ENCODE measurements at regions not wholly inside any gene's neighbourhood (a gene's known extent, or its start where the extent isn't known, plus 50 kb on each side); places are given as distances from the start of the nearest gene placed in this dataset.

- H3K4me1 ChIP-seq (ENCODE audit: control insufficient read depth in 1 of 2, insufficient read depth in 2 of 2, low read length in 2 of 2) = no peaks in the 10 kb centered on the region
- 89% methylated on average over 7 of the region's 8 CpGs for WGBS (ENCODE audit: insufficient coverage)
- H3K9me3 ChIP-seq (replicated peaks in 1 of 2; ENCODE audit: control insufficient read depth in 1 of 2, insufficient read depth in 1 of 2, low read length in 2 of 2) = peaks cover 7 to 9% of the 10 kb centered on the region in 2 donors
- no peaks in the 10 kb centered on the region for H3K36me3 ChIP-seq (replicated peaks in 1 of 2; ENCODE audit: control insufficient read depth in 1 of 2, insufficient read depth in 2 of 2, low read length in 2 of 2)
- H2AFZ ChIP-seq (ENCODE audit: insufficient read depth, low read depth, low read length, poor library complexity, severe bottlenecking) = no peak overlapping the region
- H3K4me3 ChIP-seq (replicated peaks in 1 of 3; ENCODE audit: low read depth in 2 of 3, low read length in 3 of 3) = no peak overlapping the region
- DNase-seq = no peak
- Mint-ChIP-seq H3K36me3 (no peaks in the 10 kb centered on the region), H3K4me3 (no peak overlapping the region), H3K27me3 (ENCODE audit: low read depth in 3 of 3) (peaks cover 0 to 2% (median 0%) of the 10 kb centered on the region in 3 donors), H3K4me1 (peaks cover 4% of the 10 kb centered on the region), H3K27ac (no peak overlapping the region), H3K9me3 (peaks cover 9 to 12% (median 10%) of the 10 kb centered on the region in 7 donors)
- no peaks in the 10 kb centered on the region for H4K20me1 ChIP-seq (ENCODE audit: insufficient read depth, low read length)
- no peak overlapping the region for H3K4me2 ChIP-seq (replicated peaks; ENCODE audit: extremely low read depth, low read length, poor library complexity, severe bottlenecking)
- TF ChIP-seq CTCF (IDR thresholded peaks at IDR 0.05) = no peak
- no peak overlapping the region for H3K9ac ChIP-seq (ENCODE audit: insufficient read depth, low read length, poor library complexity, severe bottlenecking)
- no peak overlapping the region for H3K27ac ChIP-seq (ENCODE audit: low read depth in 1 of 2, low read length in 2 of 2)
- intact Hi-C loops (cut with micrococcal nuclease) = no loop called here
- no peaks in the 10 kb centered on the region for H3K79me2 ChIP-seq (ENCODE audit: insufficient read depth, low read length)
- H3K27me3 ChIP-seq (ENCODE audit: control insufficient read depth in 2 of 2, insufficient read depth in 2 of 2, low read length in 2 of 2) = no peaks in the 10 kb centered on the region
Observed at GRCh38 chr3:56938530-56938929, 121.9 kb upstream of the SPATA12 start.

GRCh38 chr3:56937580-56937979 is 122.9 kb upstream of the SPATA12 start:
- Mint-ChIP-seq H3K4me3 (no peak overlapping the region), H3K36me3 (no peaks in the 10 kb centered on the region), H3K4me1 (peaks cover 4% of the 10 kb centered on the region), H3K27ac (no peak overlapping the region), H3K27me3 (ENCODE audit: low read depth in 3 of 3) (peaks cover 0 to 2% (median 0%) of the 10 kb centered on the region in 3 donors), H3K9me3 (peaks cover 10 to 16% (median 12%) of the 10 kb centered on the region in 7 donors)
- Histone ChIP-seq H3K4me1 (ENCODE audit: control insufficient read depth in 1 of 2, insufficient read depth in 2 of 2, low read length in 2 of 2) (no peaks in the 10 kb centered on the region), H3K79me2 (ENCODE audit: insufficient read depth, low read length) (no peaks in the 10 kb centered on the region), H2AFZ (ENCODE audit: insufficient read depth, low read depth, low read length, poor library complexity, severe bottlenecking) (no peak overlapping the region), H3K27me3 (ENCODE audit: control insufficient read depth in 2 of 2, insufficient read depth in 2 of 2, low read length in 2 of 2) (no peaks in the 10 kb centered on the region), H3K9me3 (replicated peaks in 1 of 2; ENCODE audit: control insufficient read depth in 1 of 2, insufficient read depth in 1 of 2, low read length in 2 of 2) (peaks cover 7 to 10% of the 10 kb centered on the region in 2 donors), H3K4me3 (replicated peaks in 1 of 3; ENCODE audit: low read depth in 2 of 3, low read length in 3 of 3) (no peak overlapping the region), H3K27ac (ENCODE audit: low read depth in 1 of 2, low read length in 2 of 2) (no peak overlapping the region), H3K9ac (ENCODE audit: insufficient read depth, low read length, poor library complexity, severe bottlenecking) (no peak overlapping the region), H3K4me2 (replicated peaks; ENCODE audit: extremely low read depth, low read length, poor library complexity, severe bottlenecking) (no peak overlapping the region), H3K36me3 (replicated peaks in 1 of 2; ENCODE audit: control insufficient read depth in 1 of 2, insufficient read depth in 2 of 2, low read length in 2 of 2) (no peaks in the 10 kb centered on the region), H4K20me1 (ENCODE audit: insufficient read depth, low read length) (no peaks in the 10 kb centered on the region)
- DNase-seq = no peak
- TF ChIP-seq CTCF (IDR thresholded peaks at IDR 0.05) = no peak
- intact Hi-C loops (cut with micrococcal nuclease) = no loop called here
